NCI-H526 treated with DMSO at 0.1 percent for 48 hours (cell line): ENCODE measurements at regions not wholly inside any gene's neighbourhood (a gene's known extent, or its start where the extent isn't known, plus 50 kb on each side); places are given as distances from the start of the nearest gene placed in this dataset.
A peak's percentile ranks its signal among the peaks of the same experiment; 100 is the strongest.
"Not testable (repeated sequence)": the region's sequence is repeated elsewhere in the genome, so short reads cannot be mapped to it uniquely, and the experiment has no call there.

Source experiments
- DNase-seq: peaks from one replicate; lab custom pipeline; 2025; lab: John Stamatoyannopoulos, UW

DNA sequence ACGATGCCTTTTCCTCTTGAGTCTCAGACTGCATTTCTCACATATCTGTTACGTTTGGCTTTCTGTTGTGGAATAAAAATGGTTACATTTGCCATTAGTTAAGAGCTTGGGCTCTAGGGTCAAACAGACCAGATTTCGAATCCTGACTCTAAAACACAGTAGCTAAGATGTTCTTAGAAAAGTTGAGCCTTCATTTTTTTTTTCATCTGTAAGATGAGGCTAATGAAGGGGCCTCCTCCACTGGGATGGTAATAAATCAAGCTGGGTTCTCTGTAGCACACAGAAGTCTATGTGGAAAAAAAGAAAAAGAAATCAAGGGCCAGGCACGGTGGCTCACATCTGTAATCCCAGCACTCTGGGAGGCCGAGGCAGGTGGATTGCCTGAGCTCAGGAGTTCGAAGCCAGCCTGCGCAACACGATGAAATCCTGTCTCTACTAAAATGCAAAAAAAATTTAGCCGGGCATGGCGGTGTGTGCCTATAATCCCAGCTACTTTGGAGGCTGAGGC, 49.9 kb upstream of the CAPRIN1 start:
- no peak for DNase-seq

GRCh38 chr11:33999393-33999792, 52.1 kb upstream of the CAPRIN1 start:
- no peak for DNase-seq

- DNase-seq, result no peak
These were observed 53.8 kb upstream of the CAPRIN1 start for GRCh38 chr11:33997584-33998251.

DNA sequence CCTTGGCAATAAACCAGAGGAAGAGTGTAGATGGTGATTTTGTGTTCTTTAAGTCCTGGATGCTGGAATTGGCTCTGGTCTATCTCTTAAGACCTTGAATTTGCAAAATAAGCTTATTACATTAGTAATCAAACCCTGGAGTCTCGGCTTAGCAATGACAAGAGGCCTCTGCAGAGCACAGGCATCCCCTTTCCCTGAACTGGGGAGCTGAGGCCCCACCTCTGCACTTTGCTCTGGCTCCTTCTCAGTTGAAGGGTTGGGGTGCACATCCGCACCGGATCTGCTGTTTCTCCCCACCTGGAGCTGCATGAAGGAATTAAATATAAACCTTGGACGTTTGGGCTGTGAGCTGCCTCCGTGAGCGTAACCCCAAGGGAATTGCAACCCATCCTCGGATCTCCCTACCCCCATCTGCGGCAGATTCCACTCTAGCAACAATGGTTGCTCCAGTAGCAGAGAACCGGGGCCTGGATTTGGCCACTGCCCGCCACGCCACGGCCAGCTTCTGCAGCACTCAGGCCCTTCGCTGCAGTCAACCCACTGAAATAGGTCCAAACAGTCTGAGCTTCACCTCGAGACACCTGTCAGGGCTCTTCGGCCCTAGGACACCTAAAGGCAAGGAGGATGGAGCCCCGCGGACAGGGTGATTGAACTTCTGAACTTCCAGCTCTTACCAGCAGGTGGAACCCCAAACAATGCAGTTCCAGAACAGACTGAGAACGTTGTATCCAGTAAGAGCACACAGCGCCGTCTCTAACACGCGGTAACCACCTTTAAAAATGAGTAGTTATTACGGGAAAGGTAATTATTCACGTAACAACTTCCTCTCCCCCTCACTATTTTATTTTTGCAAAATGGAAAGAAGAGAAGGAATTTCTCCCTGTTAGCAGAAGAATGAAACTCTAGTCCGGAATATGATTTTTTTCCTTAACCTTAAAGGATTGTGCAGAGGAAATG, 54.8 kb upstream of the CAPRIN1 start:
- DNase-seq, result peak; percentile 88

- DNase-seq, result no peak
These were observed 56.6 kb upstream of the CAPRIN1 start for GRCh38 chr11:33994937-33995336.

DNA sequence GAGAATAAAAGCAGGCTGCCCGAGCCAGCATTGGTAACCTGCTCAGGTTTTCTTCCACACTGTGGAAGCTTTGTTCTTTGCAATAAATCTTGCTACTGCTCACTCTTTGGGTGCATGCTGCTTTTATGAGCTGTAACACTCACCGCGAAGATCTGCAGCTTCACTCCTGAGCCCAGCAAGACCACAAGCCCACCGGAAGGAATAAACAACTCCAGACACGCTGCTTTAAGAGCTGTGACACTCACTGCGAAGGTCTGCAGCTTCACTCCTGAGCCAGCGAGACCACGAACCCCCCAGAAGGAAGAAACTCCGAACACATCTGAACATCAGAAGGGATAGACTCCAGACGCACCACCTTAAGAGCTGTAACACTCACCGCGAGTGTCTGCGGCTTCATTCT, 60.4 kb upstream of the CAPRIN1 start:
- not testable (repeated sequence) for DNase-seq

DNA sequence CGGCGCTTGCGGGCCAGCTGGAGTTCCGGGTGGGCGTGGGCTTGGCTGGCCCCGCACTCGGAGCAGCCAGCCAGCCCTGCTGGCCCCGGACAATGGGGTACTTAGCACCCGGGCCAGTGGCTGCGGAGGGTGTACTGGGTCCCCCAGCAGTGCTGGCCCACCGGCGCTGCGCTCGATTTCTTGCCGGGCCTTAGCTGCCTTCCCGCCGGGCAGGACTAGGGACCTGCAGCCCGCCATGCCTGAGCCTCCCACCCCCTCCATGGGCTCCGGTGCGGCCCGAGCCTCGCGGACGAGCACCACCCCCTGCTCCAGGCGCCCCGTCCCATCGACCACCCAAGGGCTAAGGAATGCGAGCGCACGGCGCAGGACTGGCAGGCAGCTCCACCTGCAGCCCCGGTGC, 61.4 kb upstream of the CAPRIN1 start:
- DNase-seq, result not testable (repeated sequence)

DNA sequence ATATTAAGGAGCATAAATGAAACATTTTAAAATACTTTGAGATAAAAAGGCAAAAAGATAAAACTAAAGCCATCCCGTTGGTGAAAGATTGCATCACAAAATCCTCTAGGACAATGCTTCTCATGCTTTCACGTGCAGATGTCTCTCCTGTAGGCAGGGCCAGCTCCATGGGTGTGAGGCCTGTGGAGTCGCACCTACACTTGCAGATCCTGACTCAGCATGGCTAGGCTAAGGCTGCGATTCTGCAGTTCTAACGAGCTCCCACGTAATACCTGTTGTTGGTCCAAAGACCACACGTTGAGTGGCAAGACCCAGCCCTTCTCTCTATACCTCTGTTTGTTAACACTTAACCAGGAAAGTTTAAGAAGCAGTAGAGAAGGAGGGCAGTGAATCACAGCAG, 62.1 kb upstream of the CAPRIN1 start:
- no peak for DNase-seq

DNA sequence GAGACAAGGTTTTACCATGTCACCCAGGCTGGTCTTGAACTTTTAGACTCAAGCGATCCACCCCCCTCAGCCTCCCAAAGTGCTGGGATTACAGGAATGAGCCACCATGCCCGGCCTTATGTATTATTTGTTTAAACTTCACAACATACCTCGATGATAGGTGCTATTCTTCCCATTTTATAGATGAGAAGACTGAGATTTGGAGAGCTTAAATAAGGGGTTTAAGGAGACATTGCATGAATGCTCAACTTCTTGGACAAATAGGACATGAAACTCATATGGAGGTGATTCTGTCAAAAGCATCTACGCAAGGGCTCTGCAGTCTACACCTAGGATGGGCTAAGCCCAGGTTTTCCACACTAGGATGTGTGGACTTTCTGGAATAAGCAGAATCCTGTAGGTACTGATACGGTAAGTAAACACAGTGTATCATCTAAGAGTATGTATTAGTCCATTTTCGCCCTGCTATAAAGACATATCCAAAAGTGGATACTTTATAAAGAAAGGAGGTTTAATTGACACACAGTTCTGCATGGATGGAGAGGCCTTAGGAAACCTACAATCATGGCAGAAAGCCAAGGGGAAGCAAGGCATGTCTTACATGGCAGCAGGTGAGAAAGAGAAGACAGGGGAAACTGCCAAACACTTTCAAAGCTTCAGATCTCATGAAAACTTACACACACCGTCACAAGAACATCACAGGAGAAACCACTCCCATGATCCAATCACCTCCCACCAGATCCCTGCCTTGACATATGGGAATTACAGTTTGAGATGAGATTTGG, 62.8 kb upstream of the CAPRIN1 start:
- DNase-seq, result no peak

DNA sequence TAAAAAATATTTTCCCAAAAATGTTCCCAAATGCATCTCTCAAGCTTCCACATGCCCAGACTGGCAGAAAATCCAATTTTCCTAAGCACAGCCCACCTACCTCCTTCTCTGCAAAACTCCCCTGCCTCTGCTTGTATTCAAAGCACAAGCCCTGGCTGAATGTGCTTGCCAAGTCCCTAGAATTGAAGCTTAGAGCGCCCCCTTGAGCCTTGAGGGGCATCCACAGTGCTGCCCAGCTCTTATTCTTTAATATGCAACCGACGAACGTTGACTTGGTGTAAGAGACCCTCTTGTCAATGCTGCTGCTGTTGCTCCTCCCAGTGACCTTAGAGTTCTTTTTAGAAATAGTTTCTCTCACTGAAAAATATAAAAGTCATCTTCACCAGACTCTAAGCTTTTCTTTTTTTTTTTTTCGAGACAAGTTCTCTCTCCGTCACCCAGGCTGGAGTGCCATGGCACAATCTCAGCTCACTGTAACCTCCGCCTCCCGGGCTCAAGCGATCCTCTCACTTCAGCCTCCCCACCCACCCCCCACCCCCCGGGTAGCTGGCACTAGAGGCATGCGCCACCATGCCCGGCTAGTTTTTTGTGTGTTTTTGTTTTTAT, 63.5 kb upstream of the CAPRIN1 start:
- DNase-seq, result peak; percentile 85

- no peak for DNase-seq
These were observed 64.0 kb upstream of the CAPRIN1 start for GRCh38 chr11:33987545-33987944.

- not testable (repeated sequence) for DNase-seq
These were observed 64.7 kb upstream of the CAPRIN1 start for GRCh38 chr11:33986597-33987501.

DNA sequence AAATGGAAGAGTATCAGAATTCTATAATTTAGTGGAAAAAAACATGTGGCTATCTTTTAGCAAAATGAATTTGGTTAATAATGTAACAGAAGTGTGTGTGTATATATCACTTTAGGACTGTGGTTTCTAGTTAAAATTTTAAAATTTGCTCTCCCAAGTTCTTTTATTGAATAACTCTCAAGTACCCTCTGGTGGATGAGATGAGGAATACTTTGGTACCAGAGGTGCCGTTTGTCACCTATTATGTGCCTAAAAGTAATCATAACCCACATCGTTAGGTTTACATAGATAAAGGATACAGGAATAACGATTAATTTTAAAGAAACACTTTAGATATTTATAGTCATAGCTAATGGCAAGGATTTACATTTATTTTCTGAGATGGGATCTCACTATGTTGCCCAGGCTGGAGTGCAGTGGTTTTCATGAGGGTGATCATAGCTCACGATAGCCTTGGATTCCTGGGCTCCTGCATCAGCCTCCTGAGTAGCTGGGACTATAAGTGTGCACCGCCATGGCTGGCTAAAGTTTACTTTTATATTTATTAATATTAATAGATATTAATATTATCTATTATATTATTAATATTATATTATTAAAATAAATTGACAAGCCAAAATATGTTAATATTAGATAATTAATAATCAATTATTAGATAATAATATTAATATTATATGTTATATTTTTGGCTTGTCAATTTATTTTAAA, 66.7 kb upstream of the CAPRIN1 start:
- DNase-seq, result no peak

- no peak for DNase-seq
These were observed 68.9 kb upstream of the CAPRIN1 start for GRCh38 chr11:33982661-33983060.

DNA sequence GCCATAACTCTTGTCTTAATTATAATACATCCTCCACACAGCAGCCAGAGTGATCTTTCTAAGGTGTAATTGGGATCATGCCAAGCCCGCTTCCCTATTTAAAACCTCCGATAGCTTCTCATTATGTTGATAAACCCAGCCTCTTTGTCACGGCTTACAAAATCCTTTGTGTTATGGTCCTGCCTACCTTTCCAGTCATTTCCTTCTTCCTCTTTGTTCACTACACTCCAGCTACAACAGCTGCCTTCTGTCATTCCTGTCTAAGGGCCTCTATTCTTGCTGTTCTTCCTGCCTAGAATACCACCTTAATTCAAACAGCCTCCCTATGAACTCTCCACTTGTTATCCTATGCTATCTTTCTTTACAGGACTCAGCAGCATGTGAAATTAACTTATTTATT, 70.6 kb upstream of the CAPRIN1 start:
- no peak for DNase-seq

- DNase-seq, result no peak
These were observed 73.2 kb upstream of the CAPRIN1 start for GRCh38 chr11:33978376-33978775.

GRCh38 chr11:33977676-33978075, 73.9 kb upstream of the CAPRIN1 start:
- DNase-seq, result no peak

GRCh38 chr11:33976495-33977199, 74.9 kb upstream of the CAPRIN1 start:
- DNase-seq, result no peak

DNA sequence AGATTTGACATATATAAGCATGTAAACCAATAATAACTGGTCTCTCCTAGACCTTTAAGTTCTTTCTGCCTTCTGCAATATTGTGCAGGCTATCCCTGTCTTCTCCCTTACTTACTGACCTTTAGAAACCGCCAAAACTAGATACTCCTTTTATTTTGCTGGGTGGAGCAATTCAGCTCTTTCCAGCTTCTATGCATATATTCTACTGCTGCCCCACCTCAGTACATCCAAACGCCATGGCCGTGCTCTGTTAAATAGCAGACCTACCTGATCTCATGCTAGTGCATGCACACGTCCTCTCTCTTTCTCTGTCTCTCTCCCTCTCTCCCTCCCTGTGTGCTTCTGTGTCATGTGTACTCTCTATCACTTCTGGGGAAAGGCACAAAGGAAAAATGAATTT, 76.7 kb upstream of the CAPRIN1 start:
- DNase-seq, result no peak
